Mesenchymal stem cell (in vitro differentiated cells and primary cell): ENCODE measurements at regions not wholly inside any gene's neighbourhood (a gene's known extent, or its start where the extent isn't known, plus 50 kb on each side); places are given as distances from the start of the nearest gene placed in this dataset.

Source experiments
- DNase-seq: peaks from one replicate; pipeline ENCODE4 v3.0.0-alpha.2; 2013
- H2AFZ ChIP-seq: one replicate; pipeline ENCODE4 v1.6.1; 2013; ENCODE audit warnings: low read depth, mild to moderate bottlenecking, control low read depth, inconsistent platforms, low read length, moderate library complexity
- H2AK5ac ChIP-seq: 2 replicates; pipeline ENCODE4 v1.6.1; 2013; ENCODE audit warnings: low read length, moderate library complexity, mild to moderate bottlenecking, inconsistent platforms; ENCODE audit not compliant: severe bottlenecking
- H2BK120ac ChIP-seq: one replicate; pipeline ENCODE4 v1.6.1; 2013; ENCODE audit warnings: low read depth, mild to moderate bottlenecking, inconsistent platforms, low read length, moderate library complexity
- H2BK12ac ChIP-seq, 2 experiments: one replicate each; pipeline ENCODE4 v1.6.1; 2013; ENCODE audit warnings: inconsistent platforms in 2 of 2, low read length in 2 of 2, mild to moderate bottlenecking in 2 of 2, moderate library complexity in 2 of 2, control low read depth in 1 of 2
- H2BK15ac ChIP-seq: one replicate; pipeline ENCODE4 v1.6.1; 2013; ENCODE audit warnings: mild to moderate bottlenecking, low read depth, inconsistent platforms; ENCODE audit not compliant: poor library complexity, severe bottlenecking
- H2BK5ac ChIP-seq: 2 replicates; pipeline ENCODE4 v1.6.1; 2013; ENCODE audit warnings: low read depth, mild to moderate bottlenecking, low read length, control low read depth, inconsistent platforms; ENCODE audit not compliant: poor library complexity, severe bottlenecking
- H3K14ac ChIP-seq, 2 experiments: one replicate each; pipeline ENCODE4 v1.6.1; 2013; ENCODE audit warnings: inconsistent platforms in 2 of 2, low read length in 2 of 2, control low read depth in 1 of 2, mild to moderate bottlenecking in 1 of 2, moderate library complexity in 1 of 2
- H3K18ac ChIP-seq, 2 experiments: one replicate each; pipeline ENCODE4 v1.6.1; 2013; ENCODE audit warnings: inconsistent platforms in 2 of 2, low read length in 2 of 2, control low read depth in 1 of 2, low read depth in 1 of 2, mild to moderate bottlenecking in 1 of 2
- H3K23ac ChIP-seq, 2 experiments: one replicate each; pipeline ENCODE4 v1.6.1; 2013; ENCODE audit warnings: inconsistent platforms in 2 of 2, low read length in 2 of 2, mild to moderate bottlenecking in 2 of 2, moderate library complexity in 2 of 2, control low read depth in 1 of 2
- H3K27ac ChIP-seq: 2 replicates; pipeline ENCODE4 v1.5.1; 2013; ENCODE audit warnings: mild to moderate bottlenecking, moderate library complexity, low read length, control low read depth, inconsistent platforms; ENCODE audit not compliant: poor library complexity, severe bottlenecking
- H3K27me3 ChIP-seq, 2 experiments: 2 replicates each; pipeline versions ENCODE4 v1.6.1 to v1.7.0; 2013; ENCODE audit warnings: low read length in 2 of 2, mild to moderate bottlenecking in 2 of 2, moderate library complexity in 2 of 2, control low read depth in 1 of 2, inconsistent platforms in 1 of 2; ENCODE audit not compliant: control insufficient read depth in 1 of 2, insufficient read depth in 1 of 2
- H3K36me3 ChIP-seq, 2 experiments: 2 replicates each; pipeline versions ENCODE4 v1.6.1 to v1.7.0; 2013; ENCODE audit warnings: low read length in 2 of 2, control low read depth in 1 of 2, inconsistent platforms in 1 of 2, low read depth in 1 of 2, mild to moderate bottlenecking in 1 of 2; ENCODE audit not compliant: insufficient read depth in 2 of 2, control insufficient read depth in 1 of 2
- H3K4ac ChIP-seq, 2 experiments: one replicate each; pipeline ENCODE4 v1.6.1; 2013; ENCODE audit warnings: inconsistent platforms in 2 of 2, low read length in 2 of 2, mild to moderate bottlenecking in 2 of 2, moderate library complexity in 2 of 2, control low read depth in 1 of 2, low read depth in 1 of 2
- H3K4me1 ChIP-seq: 2 replicates; pipeline ENCODE4 v1.6.1; 2013; ENCODE audit warnings: low read depth, low read length, control low read depth; ENCODE audit not compliant: control insufficient read depth, insufficient read depth
- H3K4me2 ChIP-seq: 2 replicates; pipeline ENCODE4 v1.6.1; 2013; ENCODE audit warnings: low read length, mild to moderate bottlenecking, inconsistent platforms; ENCODE audit not compliant: poor library complexity, severe bottlenecking
- H3K4me3 ChIP-seq, 2 experiments: 2 replicates each; pipeline versions ENCODE4 v1.5.1 to v1.7.0; 2013; ENCODE audit warnings: low read length in 2 of 2, mild to moderate bottlenecking in 2 of 2, control low read depth in 1 of 2, low read depth in 1 of 2; ENCODE audit not compliant: insufficient read depth in 1 of 2
- H3K79me1 ChIP-seq: replicated peaks from 2 replicates; pipeline ENCODE4 v1.6.1; 2013; ENCODE audit warnings: mild to moderate bottlenecking, control low read depth, low read length, inconsistent platforms; ENCODE audit not compliant: poor library complexity, severe bottlenecking
- H3K9ac ChIP-seq: 2 replicates; pipeline ENCODE4 v1.7.0; 2013; ENCODE audit warnings: mild to moderate bottlenecking, low read length, moderate library complexity
- H3K9me3 ChIP-seq: 2 replicates; pipeline ENCODE4 v1.7.0; 2013; ENCODE audit warnings: mild to moderate bottlenecking, low read length; ENCODE audit not compliant: control insufficient read depth
- H4K8ac ChIP-seq: one replicate; pipeline ENCODE4 v1.6.1; 2013; ENCODE audit warnings: inconsistent platforms, mild to moderate bottlenecking, low read length, moderate library complexity
- H4K91ac ChIP-seq: one replicate; pipeline ENCODE4 v1.6.1; 2013; ENCODE audit warnings: mild to moderate bottlenecking, low read length, inconsistent platforms
- WGBS: methylation state at CpG from one replicate; pipeline ENCODE4 v1.1.7; 2013; ENCODE audit warnings: mixed read lengths; 5-methylcytosine and 5-hydroxymethylcytosine counted together

- Histone ChIP-seq H3K18ac (no peak overlapping the region), H3K79me1 (no peaks in the 10 kb centered on the region), H3K9ac (no peak overlapping the region), H3K27me3 (peaks cover 41 to 77% of the 10 kb centered on the region in 2 experiments), H2BK15ac (no peak overlapping the region), H4K91ac (no peak overlapping the region), H3K4me1 (no peaks in the 10 kb centered on the region), H3K14ac (no peak overlapping the region), H2AFZ (no peak overlapping the region), H3K9me3 (no peaks in the 10 kb centered on the region), H4K8ac (no peak overlapping the region), H2BK5ac (no peak overlapping the region), H3K27ac (no peak overlapping the region), H2AK5ac (no peak overlapping the region), H2BK12ac (no peak overlapping the region), H2BK120ac (no peak overlapping the region), H3K36me3 (no peaks in the 10 kb centered on the region), H3K4ac (no peak overlapping the region), H3K23ac (no peak overlapping the region), H3K4me2 (no peak overlapping the region), H3K4me3 (no peak overlapping the region)
- no peak for DNase-seq
- WGBS, result 89% methylated on average over 12 of the region's 12 CpGs
Measured at GRCh38 chr2:242053921-242054320, 184.4 kb downstream of the RTP5 start.

GRCh38 chr2:242054406-242054805, 184.9 kb downstream of the RTP5 start:
- Histone ChIP-seq H3K23ac (no peak overlapping the region), H4K91ac (no peak overlapping the region), H2BK15ac (no peak overlapping the region), H2AFZ (no peak overlapping the region), H3K79me1 (no peaks in the 10 kb centered on the region), H3K14ac (no peak overlapping the region), H3K18ac (no peak overlapping the region), H3K27me3 (peaks cover 41 to 72% of the 10 kb centered on the region in 2 experiments), H2BK5ac (no peak overlapping the region), H3K4me2 (no peak overlapping the region), H2BK120ac (no peak overlapping the region), H3K4me3 (no peak overlapping the region), H3K4ac (no peak overlapping the region), H4K8ac (no peak overlapping the region), H2BK12ac (no peak overlapping the region), H3K9ac (no peak overlapping the region), H3K36me3 (no peaks in the 10 kb centered on the region), H3K9me3 (no peaks in the 10 kb centered on the region), H2AK5ac (no peak overlapping the region), H3K4me1 (no peaks in the 10 kb centered on the region), H3K27ac (no peak overlapping the region)
- 87% methylated on average over 6 of the region's 6 CpGs for WGBS
- DNase-seq, result no peak

- Histone ChIP-seq H3K27ac (no peak overlapping the region), H3K14ac (no peak overlapping the region), H3K9ac (no peak overlapping the region), H2BK15ac (no peak overlapping the region), H3K4me2 (no peak overlapping the region), H3K4ac (no peak overlapping the region), H3K18ac (no peak overlapping the region), H4K91ac (no peak overlapping the region), H3K27me3 (peaks cover 41 to 71% of the 10 kb centered on the region in 2 experiments), H3K4me1 (no peaks in the 10 kb centered on the region), H3K36me3 (no peaks in the 10 kb centered on the region), H3K4me3 (no peak overlapping the region), H2BK12ac (no peak overlapping the region), H3K9me3 (no peaks in the 10 kb centered on the region), H2BK120ac (no peak overlapping the region), H3K23ac (no peak overlapping the region), H4K8ac (no peak overlapping the region), H2AK5ac (no peak overlapping the region), H3K79me1 (no peaks in the 10 kb centered on the region), H2BK5ac (no peak overlapping the region), H2AFZ (no peak overlapping the region)
- 87% methylated on average over 39 of the region's 39 CpGs for WGBS
- DNase-seq, result no peak
Measured at GRCh38 chr2:242054881-242055801, 185.6 kb downstream of the RTP5 start.

GRCh38 chr2:242056026-242056425, 186.5 kb downstream of the RTP5 start:
- no peak overlapping the region for H3K4me3 ChIP-seq
- no peak overlapping the region for H2BK15ac ChIP-seq
- H2AFZ ChIP-seq, result no peak overlapping the region
- H2AK5ac ChIP-seq, result no peak overlapping the region
- no peak overlapping the region for H4K8ac ChIP-seq
- no peak overlapping the region for H3K14ac ChIP-seq
- no peak overlapping the region for H3K9ac ChIP-seq
- no peaks in the 10 kb centered on the region for H3K79me1 ChIP-seq
- peaks cover 41 to 66% of the 10 kb centered on the region in 2 experiments for H3K27me3 ChIP-seq
- no peak overlapping the region for H3K27ac ChIP-seq
- H2BK12ac ChIP-seq, result no peak overlapping the region
- WGBS, result 91% methylated on average over 9 of the region's 10 CpGs
- no peak overlapping the region for H3K23ac ChIP-seq
- no peak overlapping the region for H3K4me2 ChIP-seq
- no peaks in the 10 kb centered on the region for H3K4me1 ChIP-seq
- DNase-seq, result no peak
- H3K18ac ChIP-seq, result no peak overlapping the region
- H2BK120ac ChIP-seq, result no peak overlapping the region
- H3K36me3 ChIP-seq, result no peaks in the 10 kb centered on the region
- H3K9me3 ChIP-seq, result no peaks in the 10 kb centered on the region
- no peak overlapping the region for H3K4ac ChIP-seq
- H2BK5ac ChIP-seq, result no peak overlapping the region
- H4K91ac ChIP-seq, result no peak overlapping the region
